A549 (cell line): ENCODE measurements at regions not wholly inside any gene's neighbourhood (a gene's known extent, or its start where the extent isn't known, plus 50 kb on each side); places are given as distances from the start of the nearest gene placed in this dataset.
A peak's percentile ranks its signal among the peaks of the same experiment; 100 is the strongest.
"Not testable (repeated sequence)": the region's sequence is repeated elsewhere in the genome, so short reads cannot be mapped to it uniquely, and the experiment has no call there.

ENCODE experiments used
- ATAC-seq, 2 experiments: fragments of 200-7000 bp in 1 of 2; fragments of >200 bp in 1 of 2; cut with Nextera tagmentation in 1 of 2; cut with Tn5 transposase in 1 of 2; 3 replicates each; pipeline versions ENCODE4 v1.8.0 to v1.9.1; 2018 to 2020; ENCODE audit warnings: mild to moderate bottlenecking in 1 of 2, moderate library complexity in 1 of 2
- CTCF ChIA-PET: fragments of 300-600 bp; sonication (Branson Sonifier 250); formaldehyde crosslinking; extraction: SDS; loops from one replicate; lab custom pipeline; 2021; ENCODE audit warnings: antibody characterized with exemption, inconsistent platforms; lab: Yijun Ruan, JAX
- POLR2A ChIA-PET: fragments of 350-600 bp; formaldehyde crosslinking; extraction: SDS; loops from one replicate; lab custom pipeline; 2021; ENCODE audit warnings: antibody characterized with exemption, inconsistent platforms; lab: Yijun Ruan, JAX
- DNase-seq, 2 experiments: peaks; one replicate each; pipeline versions ENCODE4 v3.0.0 to v3.0.0-alpha.2; 2011 to 2016; ENCODE audit warnings: low read depth in 1 of 2, low spot score in 1 of 2
- FAIRE-seq: peaks from 2 replicates; lab custom pipeline; 2011; peaks lifted over from hg19 to GRCh38; lab: Jason Lieb, UNC
- H3K27ac ChIP-seq, 2 experiments: fragments of >200 bp; sonication (Bioruptor Twin); formaldehyde crosslinking; 3 replicates each; pipeline ENCODE4 v1.5.1; 2016 to 2017
- H3K4me1 ChIP-seq: fragments of >200 bp; sonication (Bioruptor Twin); formaldehyde crosslinking; 3 replicates; pipeline ENCODE4 v1.6.1; 2016
- H3K4me2 ChIP-seq: fragments of >200 bp; sonication (Bioruptor Twin); formaldehyde crosslinking; 3 replicates; pipeline ENCODE4 v1.6.1; 2016
- H3K4me3 ChIP-seq: fragments of >200 bp; sonication (Bioruptor Twin); formaldehyde crosslinking; 3 replicates; pipeline ENCODE4 v1.5.1; 2016
- H3K9me3 ChIP-seq: fragments of >200 bp; sonication (Bioruptor Twin); formaldehyde crosslinking; 3 replicates; pipeline ENCODE4 v1.6.1; 2016
- BHLHE40 ChIP-seq: IDR thresholded peaks from 2 replicates; pipeline ENCODE4 v1.6.1; 2012; ENCODE audit warnings: low read depth, low read length, inconsistent platforms
- CBX8 ChIP-seq: fragments of 200-600 bp; sonication (generic); IDR thresholded peaks from 2 replicates; pipeline ENCODE4 v1.6.1; 2016
- CEBPB ChIP-seq, 2 experiments: fragments of >200 bp in 1 of 2; sonication (Bioruptor Twin) in 1 of 2; formaldehyde crosslinking in 1 of 2; IDR thresholded peaks; 2 replicates each; pipeline ENCODE4 v1.6.1; 2012 to 2016
- CHD2 ChIP-seq: fragments of 150-350 bp; IDR thresholded peaks from 2 replicates; pipeline ENCODE4 v1.6.1; 2014; ENCODE audit warnings: low read length; ENCODE audit not compliant: partially characterized antibody
- CHD4 ChIP-seq: fragments of 200-600 bp; sonication (generic); IDR thresholded peaks from 2 replicates; pipeline ENCODE4 v1.6.1; 2016; ENCODE audit warnings: antibody characterized with exemption, mild to moderate bottlenecking, borderline replicate concordance
- EHF ChIP-seq: fragments of 250-450 bp; sonication (Bioruptor Pico); IDR thresholded peaks from 2 replicates; pipeline ENCODE4 v1.5.0; 2020; ENCODE audit warnings: mild to moderate bottlenecking
- EP300 ChIP-seq, 2 experiments: fragments of >200 bp; sonication (Bioruptor Twin); formaldehyde crosslinking; IDR thresholded peaks; 2 replicates in 1 of 2; 3 replicates in 1 of 2; pipeline ENCODE4 v1.6.1; 2016 to 2017
- ESRRA ChIP-seq: fragments of 150-350 bp; IDR thresholded peaks from 2 replicates; pipeline ENCODE4 v1.6.1; 2014; ENCODE audit warnings: mild to moderate bottlenecking, low read length, borderline replicate concordance
- FOSL2 ChIP-seq, 2 experiments: fragments of 450-650 bp in 1 of 2; fragments of >200 bp in 1 of 2; sonication (Bioruptor Twin) in 1 of 2; formaldehyde crosslinking; IDR thresholded peaks; 2 replicates each; pipeline versions ENCODE4 v1.5.0 to v1.6.1; 2016 to 2020; ENCODE audit warnings: mild to moderate bottlenecking in 1 of 2, moderate library complexity in 1 of 2
- FOXS1 ChIP-seq: fragments of 250-450 bp; sonication (Bioruptor Pico); IDR thresholded peaks from 2 replicates; pipeline ENCODE4 v1.5.0; 2020; ENCODE audit warnings: mild to moderate bottlenecking, moderate library complexity
- GATA3 ChIP-seq: IDR thresholded peaks from 2 replicates; pipeline ENCODE4 v1.6.1; 2012; ENCODE audit warnings: borderline replicate concordance
- HDAC2 ChIP-seq: fragments of 200-600 bp; sonication (generic); IDR thresholded peaks from 2 replicates; pipeline ENCODE4 v1.6.1; 2016
- HEYL ChIP-seq: fragments of 250-450 bp; sonication (Bioruptor Pico); IDR thresholded peaks from 2 replicates; pipeline ENCODE4 v1.8.0; 2021; ENCODE audit warnings: mild to moderate bottlenecking, moderate library complexity
- KDM1A ChIP-seq: fragments of 200-600 bp; sonication (generic); IDR thresholded peaks from 2 replicates; pipeline ENCODE4 v1.6.1; 2016; ENCODE audit warnings: low read depth, mild to moderate bottlenecking
- MAFK ChIP-seq: fragments of 450-650 bp; IDR thresholded peaks from 2 replicates; pipeline ENCODE4 v1.6.1; 2014; ENCODE audit not compliant: partially characterized antibody
- MYC ChIP-seq: IDR thresholded peaks from 2 replicates; pipeline ENCODE4 v1.6.1; 2012; ENCODE audit warnings: mild to moderate bottlenecking, inconsistent platforms, low read length, improper control_type of control experiment, borderline replicate concordance
- NR3C1 ChIP-seq: fragments of >200 bp; sonication (Bioruptor Twin); formaldehyde crosslinking; IDR thresholded peaks from 3 replicates; pipeline ENCODE4 v1.6.1; 2017
- POLR2AphosphoS2 ChIP-seq: conservative IDR thresholded peaks from 2 replicates; pipeline ENCODE4 v1.6.1; 2012; ENCODE audit warnings: low read length, improper control_type of control experiment, inconsistent platforms
- RARB ChIP-seq: fragments of 250-450 bp; sonication (Bioruptor Pico); IDR thresholded peaks from 2 replicates; pipeline ENCODE4 v1.8.0; 2021; ENCODE audit warnings: mild to moderate bottlenecking, moderate library complexity
- RNF2 ChIP-seq: fragments of 200-600 bp; sonication (generic); IDR thresholded peaks from 2 replicates; pipeline ENCODE4 v1.6.1; 2016; ENCODE audit warnings: low read depth, mild to moderate bottlenecking, antibody characterized with exemption, moderate library complexity, borderline replicate concordance
- SREBF2 ChIP-seq: fragments of 450-650 bp; IDR thresholded peaks from 2 replicates; pipeline ENCODE4 v1.6.1; 2014; ENCODE audit warnings: mild to moderate bottlenecking, moderate library complexity
- TFCP2L1 ChIP-seq: fragments of 250-450 bp; sonication (Bioruptor Pico); IDR thresholded peaks from 2 replicates; pipeline ENCODE4 v1.5.0; 2021; ENCODE audit warnings: mild to moderate bottlenecking
- TP53 ChIP-seq: fragments of 250-450 bp; sonication (Bioruptor Pico); IDR thresholded peaks from 2 replicates; pipeline ENCODE4 v1.5.0; 2021; ENCODE audit warnings: mild to moderate bottlenecking, moderate library complexity
- ZFP36 ChIP-seq: fragments of 450-650 bp; IDR thresholded peaks from 2 replicates; pipeline ENCODE4 v1.6.1; 2014; ENCODE audit warnings: borderline replicate concordance; ENCODE audit not compliant: partially characterized antibody
- ZSCAN20 ChIP-seq: fragments of 250-450 bp; sonication (Bioruptor Pico); IDR thresholded peaks from 2 replicates; pipeline ENCODE4 v1.8.0; 2022; ENCODE audit warnings: mild to moderate bottlenecking, moderate library complexity
- WGBS: methylation state at CpG from one replicate; pipeline ENCODE4 v1.1.6; 2017; ENCODE audit errors: missing lambda C conversion rate; 5-methylcytosine and 5-hydroxymethylcytosine counted together
- TF ChIP-seq, protein P1 (sequence below): fragments of >200 bp; sonication (Bioruptor Twin); formaldehyde crosslinking; IDR thresholded peaks from 3 replicates; pipeline ENCODE4 v1.6.1; 2016

DNA sequence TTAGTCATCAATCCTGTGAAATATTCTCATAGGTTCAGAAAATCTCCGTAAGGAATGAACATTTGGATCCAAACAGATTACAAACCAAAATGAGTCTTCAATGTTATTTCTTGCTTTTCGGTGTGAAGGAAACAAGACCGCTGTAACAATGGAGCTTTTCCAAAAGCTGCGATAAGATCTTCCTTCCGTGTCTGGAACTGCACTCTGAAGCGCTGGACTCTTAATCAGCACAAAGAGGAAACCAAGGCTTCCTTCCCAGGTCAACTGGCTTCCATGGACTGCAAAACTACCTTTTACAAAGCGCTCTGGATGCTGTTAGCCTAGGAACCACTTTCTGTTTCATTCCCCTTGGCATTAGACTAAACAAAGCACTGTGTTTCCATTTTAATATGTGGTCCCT lies 137.9 kb upstream of the BASP1 start:
- Histone ChIP-seq H3K4me1 (peaks cover 6% of the 10 kb centered on the region; the same call in 2 of the 3 replicates), H3K4me3 (no peak overlapping the region), H3K27ac (peak overlapping the region in 1 of 2 experiments; percentile 11; a peak in 1 of 6 replicates), H3K4me2 (no peak overlapping the region), H3K9me3 (no peaks in the 10 kb centered on the region)
- POLR2A ChIA-PET, result no interaction called here
- ATAC-seq (no peak), FAIRE-seq (no peak), DNase-seq (no peak)
- WGBS, result 94% methylated on average over 7 of the region's 7 CpGs
- CTCF ChIA-PET, result interaction anchor here (1.2 kb wide), 1 partner anchor 36 kb away, joined by 3 read pairs; no protein-coding TSS in a partner anchor
- TF ChIP-seq NR3C1, result no peak
- no peak for TF ChIP-seq ESRRA
- no peak for TF ChIP-seq MYC
- no peak for TF ChIP-seq FOXS1 (CRISPR knock-in tag)
- TF ChIP-seq TFCP2L1 (CRISPR knock-in tag), result no peak
- no peak for TF ChIP-seq EP300 (IDR thresholded peaks at IDR 0.05)
- no peak for TF ChIP-seq HDAC2
- no peak for TF ChIP-seq HEYL (CRISPR knock-in tag)
- TF ChIP-seq FOSL2 (IDR thresholded peaks at IDR 0.05), result no peak
- no peak for TF ChIP-seq FOSL2 (CRISPR knock-in tag; IDR thresholded peaks at IDR 0.05)
- no peak for TF ChIP-seq TP53
- no peak for TF ChIP-seq ZFP36
- no peak for TF ChIP-seq GATA3
- TF ChIP-seq KDM1A, result no peak
- no peak for TF ChIP-seq RNF2

DNA sequence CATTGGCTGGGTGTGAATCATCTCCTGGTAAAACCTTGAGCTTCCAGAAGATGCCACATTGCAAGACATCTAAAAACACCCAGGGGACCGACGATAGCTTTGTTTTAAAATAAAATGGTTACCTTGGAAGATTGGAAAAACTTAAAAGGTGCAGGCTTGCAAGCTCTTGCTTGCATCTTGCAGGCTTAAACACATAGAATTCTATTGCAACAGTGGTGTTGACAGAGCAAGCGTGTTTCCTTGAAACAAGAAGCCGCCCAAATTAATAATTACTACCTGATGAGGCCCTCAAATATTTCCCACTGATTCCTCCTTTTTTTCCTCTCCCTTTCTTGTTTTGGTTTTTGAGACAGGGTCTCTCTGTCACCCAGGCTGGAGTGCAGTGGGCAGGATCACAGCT lies 137.1 kb upstream of the BASP1 start:
- ChIA-PET CTCF (interaction anchor here (0.5 to 1.5 kb wide), 5 partner anchors 16 to 90 kb away, joined by 3 to 6 read pairs (median 3); no protein-coding TSS in a partner anchor), POLR2A (no interaction called here)
- H3K9me3 ChIP-seq, result no peaks in the 10 kb centered on the region
- ATAC-seq (no peak), DNase-seq (no peak), FAIRE-seq (no peak)
- WGBS, result 79% methylated on average over 4 of the region's 4 CpGs
- no peak overlapping the region for H3K4me2 ChIP-seq
- H3K4me1 ChIP-seq, result peaks cover 6% of the 10 kb centered on the region; the same call in 2 of the 3 replicates
- TF ChIP-seq CBX8, result no peak
- no peak for TF ChIP-seq BHLHE40
- TF ChIP-seq, protein P1, sequence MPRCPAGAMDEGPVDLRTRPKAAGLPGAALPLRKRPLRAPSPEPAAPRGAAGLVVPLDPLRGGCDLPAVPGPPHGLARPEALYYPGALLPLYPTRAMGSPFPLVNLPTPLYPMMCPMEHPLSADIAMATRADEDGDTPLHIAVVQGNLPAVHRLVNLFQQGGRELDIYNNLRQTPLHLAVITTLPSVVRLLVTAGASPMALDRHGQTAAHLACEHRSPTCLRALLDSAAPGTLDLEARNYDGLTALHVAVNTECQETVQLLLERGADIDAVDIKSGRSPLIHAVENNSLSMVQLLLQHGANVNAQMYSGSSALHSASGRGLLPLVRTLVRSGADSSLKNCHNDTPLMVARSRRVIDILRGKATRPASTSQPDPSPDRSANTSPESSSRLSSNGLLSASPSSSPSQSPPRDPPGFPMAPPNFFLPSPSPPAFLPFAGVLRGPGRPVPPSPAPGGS, result no peak
- no peak for TF ChIP-seq ESRRA
- no peak for TF ChIP-seq TFCP2L1 (CRISPR knock-in tag)
- TF ChIP-seq SREBF2, result no peak
- no peak for TF ChIP-seq EHF
- TF ChIP-seq ZSCAN20 (CRISPR knock-in tag), result no peak
- TF ChIP-seq MAFK, result no peak
- TF ChIP-seq FOSL2 (IDR thresholded peaks at IDR 0.05), result no peak
- TF ChIP-seq FOSL2 (CRISPR knock-in tag; IDR thresholded peaks at IDR 0.05), result no peak
- no peak for TF ChIP-seq CEBPB (IDR thresholded peaks at IDR 0.05)
- no peak for TF ChIP-seq GATA3
- TF ChIP-seq RARB (CRISPR knock-in tag), result no peak
- TF ChIP-seq POLR2AphosphoS2, result no peak
- TF ChIP-seq CHD2, result no peak
- no peak for TF ChIP-seq TP53
- TF ChIP-seq CHD4, result no peak
- H3K4me3 ChIP-seq, result no peak overlapping the region
- H3K27ac ChIP-seq, result no peak overlapping the region

GRCh38 chr5:17081142-17081541 lies 136.3 kb upstream of the BASP1 start:
- no peak overlapping the region for H3K4me2 ChIP-seq
- ATAC-seq, result peak in 1 of 2 experiments; percentile 51; a peak in 3 of 6 replicates
- FAIRE-seq, result no peak
- no peaks in the 10 kb centered on the region for H3K9me3 ChIP-seq
- ChIA-PET POLR2A (no interaction called here), CTCF (interaction anchor here (0.5 to 1.5 kb wide), 5 partner anchors 17 to 227 kb away, joined by 3 read pairs; no protein-coding TSS in a partner anchor)
- WGBS, result 74% methylated on average over 4 of the region's 4 CpGs
- no peak overlapping the region for H3K4me3 ChIP-seq
- DNase-seq, result no peak
- H3K4me1 ChIP-seq, result peaks cover 6% of the 10 kb centered on the region; the same call in 2 of the 3 replicates
- peak overlapping the region in 1 of 2 experiments; percentile 11; a peak in 1 of 6 replicates for H3K27ac ChIP-seq
- no peak for TF ChIP-seq FOXS1 (CRISPR knock-in tag)
- TF ChIP-seq, all 56 proteins: peak for 0

- POLR2A ChIA-PET, H3K9me3 ChIP-seq, ATAC-seq, FAIRE-seq, H3K27ac ChIP-seq, H3K4me3 ChIP-seq, H3K4me2 ChIP-seq, DNase-seq: not testable (repeated sequence)
- CTCF ChIA-PET, result interaction anchor here (2.5 kb wide), 1 partner anchor 14 kb away, joined by 9 read pairs; no protein-coding TSS in a partner anchor
- 91% methylated on average over 27 of the region's 29 CpGs for WGBS
- peaks cover 11% of the 10 kb centered on the region; the same call in 2 of the 3 replicates for H3K4me1 ChIP-seq
Observed at GRCh38 chr5:17083276-17083675, 134.2 kb upstream of the BASP1 start.
